Epidermal melanocyte (primary cell): ENCODE measurements at regions not wholly inside any gene's neighbourhood (a gene's known extent, or its start where the extent isn't known, plus 50 kb on each side); places are given as distances from the start of the nearest gene placed in this dataset.
"Not testable (repeated sequence)": the region's sequence is repeated elsewhere in the genome, so short reads cannot be mapped to it uniquely, and the experiment has no call there.

Source experiments
- DNase-seq: peaks from one replicate; pipeline ENCODE4 v3.0.0; 2011; ENCODE audit warnings: low spot score; ENCODE audit not compliant: insufficient read length

- no peak for DNase-seq
These were observed 328.0 kb upstream of the MDFIC2 start for GRCh38 chr3:70640481-70640880.

DNA sequence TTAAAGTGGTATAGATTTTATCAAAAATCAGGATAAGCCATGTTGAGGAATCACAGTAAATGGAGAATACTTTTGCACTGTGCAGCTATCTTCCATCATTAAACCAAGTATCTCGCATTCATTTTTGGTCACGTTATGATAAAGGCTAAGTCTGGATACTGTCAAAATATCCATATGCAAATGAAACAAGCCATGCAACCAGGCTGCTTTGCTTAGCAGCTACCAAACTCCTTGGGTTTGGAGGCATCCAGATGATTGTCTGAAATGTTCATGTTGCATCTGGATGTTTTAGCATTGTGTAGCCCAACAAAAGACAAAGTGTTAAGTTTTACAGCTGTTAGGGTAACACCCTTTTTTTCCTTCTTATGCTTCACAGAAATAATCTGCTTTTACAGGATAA is 322.9 kb upstream of the MDFIC2 start:
- no peak for DNase-seq

DNA sequence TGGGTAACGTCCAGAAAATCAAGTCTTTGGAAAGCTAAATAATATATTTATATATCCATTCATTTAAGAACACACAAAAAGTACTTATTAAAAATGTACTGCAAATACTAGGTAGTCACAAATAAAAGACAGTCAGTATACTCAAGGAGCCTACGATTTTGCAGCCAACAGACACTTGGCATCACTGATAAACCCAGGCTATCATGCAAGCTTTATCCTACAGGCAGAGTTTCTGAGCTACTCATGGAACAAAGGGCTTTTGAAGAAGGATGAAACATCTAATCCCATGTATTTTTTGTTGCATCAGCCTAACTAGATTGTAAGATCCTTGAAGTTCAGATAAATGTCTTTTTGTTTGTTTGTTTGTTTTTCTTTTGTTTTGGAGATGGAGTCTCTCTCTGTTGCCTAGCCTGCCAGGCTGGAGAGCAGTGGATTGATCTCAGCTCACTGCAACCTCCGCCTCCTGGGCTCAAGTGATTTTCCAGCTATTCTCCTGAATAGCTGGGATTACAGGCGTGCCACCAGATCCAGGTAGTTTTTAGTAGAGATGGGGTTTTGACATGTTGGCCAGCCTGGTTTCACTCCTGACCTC is 319.4 kb upstream of the MDFIC2 start:
- no peak for DNase-seq

DNA sequence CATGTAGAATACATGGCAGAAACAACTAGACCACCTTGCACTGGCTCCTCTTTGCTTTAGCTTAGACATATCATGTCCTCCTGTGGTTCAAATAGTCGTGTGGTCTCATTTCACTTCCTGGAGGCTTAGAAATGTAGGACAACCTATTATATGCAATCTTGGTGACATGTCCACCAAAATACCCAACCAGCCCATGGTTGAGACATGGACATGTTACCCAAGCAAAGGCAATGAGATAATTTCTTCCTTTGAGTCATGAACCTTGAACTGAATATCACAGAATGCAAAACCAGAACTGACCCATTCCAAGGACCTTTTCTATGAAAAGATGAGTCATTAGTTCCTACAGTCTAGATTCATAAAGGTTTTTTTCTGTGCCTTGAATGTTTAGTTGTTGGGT is 309.0 kb upstream of the MDFIC2 start:
- DNase-seq, result no peak

GRCh38 chr3:70620956-70621355 is 308.5 kb upstream of the MDFIC2 start:
- no peak for DNase-seq

DNA sequence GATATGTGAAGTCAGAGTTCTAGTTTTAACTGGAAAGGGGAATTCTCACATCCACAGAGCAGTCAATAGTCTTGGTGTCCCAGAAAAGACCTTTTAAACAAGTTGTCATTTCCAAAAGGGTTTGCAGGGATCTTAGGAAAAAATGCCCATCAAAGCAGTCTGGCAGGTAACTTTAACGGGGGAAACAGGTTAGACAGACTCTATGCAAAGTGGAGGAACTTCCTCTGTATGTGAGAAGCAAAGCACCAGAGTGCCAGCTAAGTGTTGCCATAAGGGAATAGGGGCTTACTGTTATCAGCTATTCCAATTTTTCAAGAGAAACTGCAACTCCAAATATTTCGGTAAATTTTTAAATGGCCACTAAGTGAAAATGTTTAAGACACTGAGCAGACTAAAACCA is 307.9 kb upstream of the MDFIC2 start:
- no peak for DNase-seq

- no peak for DNase-seq
These were observed 305.7 kb upstream of the MDFIC2 start for GRCh38 chr3:70618151-70618550.

DNA sequence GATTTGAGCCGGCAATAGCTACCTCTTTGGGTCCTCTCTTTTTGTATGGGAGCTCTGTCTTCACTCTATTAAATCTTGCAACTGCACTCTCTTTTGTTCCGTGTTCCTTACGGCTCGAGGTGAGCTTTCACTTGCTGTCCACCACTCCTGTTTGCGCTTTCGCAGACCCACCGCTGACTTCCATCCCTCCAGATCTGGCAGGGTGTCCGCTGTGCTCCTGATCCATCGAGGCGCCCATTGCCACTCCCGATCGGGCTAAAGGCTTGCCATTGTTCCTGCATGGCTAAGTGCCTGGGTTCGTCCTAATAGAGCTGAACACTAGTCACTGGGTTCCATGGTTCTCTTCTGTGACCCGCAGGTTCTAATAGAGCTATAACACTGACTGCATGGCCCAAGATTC is 304.9 kb upstream of the MDFIC2 start:
- DNase-seq, result not testable (repeated sequence)

GRCh38 chr3:70615286-70615685 is 302.8 kb upstream of the MDFIC2 start:
- DNase-seq, result no peak

DNA sequence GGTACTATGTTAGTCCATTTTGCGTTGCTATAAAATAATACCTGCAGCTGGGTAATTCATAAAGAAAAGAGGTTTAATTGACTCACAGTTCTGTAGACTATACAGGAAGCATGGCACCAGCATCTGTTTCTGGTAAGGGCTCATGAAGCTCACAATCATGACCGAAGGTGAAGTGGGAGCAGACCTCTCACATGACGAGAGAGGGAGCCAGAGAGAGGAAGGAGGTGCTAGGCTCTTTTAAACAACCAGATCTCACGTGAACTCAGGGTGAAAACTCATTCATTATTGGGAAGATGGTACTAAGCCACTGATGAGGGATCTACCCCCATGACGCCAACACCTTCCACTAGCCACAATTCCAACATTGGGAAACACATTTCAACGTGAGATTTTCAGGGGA is 301.7 kb upstream of the MDFIC2 start:
- no peak for DNase-seq

DNA sequence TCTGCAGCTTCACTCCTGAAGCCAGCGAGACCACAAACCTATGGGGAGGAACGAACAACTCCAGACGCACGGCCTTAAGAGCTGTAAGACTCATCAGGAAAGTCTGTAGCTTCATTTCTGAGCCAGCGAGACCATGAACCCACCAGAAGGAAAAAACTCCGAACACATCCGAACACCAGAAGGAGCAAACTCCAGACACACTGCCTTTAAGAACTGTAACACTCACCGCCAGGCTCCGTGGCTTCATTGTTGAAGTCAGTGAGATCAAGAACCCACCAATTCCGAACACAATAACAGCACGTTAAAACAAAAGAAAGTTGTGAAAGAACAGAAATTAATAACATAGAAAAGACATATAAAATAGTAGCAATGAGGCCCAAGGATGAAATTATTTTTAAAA is 300.5 kb upstream of the MDFIC2 start:
- DNase-seq, result no peak

GRCh38 chr3:70611667-70612277 is 299.3 kb upstream of the MDFIC2 start:
- DNase-seq, result not testable (repeated sequence)

DNA sequence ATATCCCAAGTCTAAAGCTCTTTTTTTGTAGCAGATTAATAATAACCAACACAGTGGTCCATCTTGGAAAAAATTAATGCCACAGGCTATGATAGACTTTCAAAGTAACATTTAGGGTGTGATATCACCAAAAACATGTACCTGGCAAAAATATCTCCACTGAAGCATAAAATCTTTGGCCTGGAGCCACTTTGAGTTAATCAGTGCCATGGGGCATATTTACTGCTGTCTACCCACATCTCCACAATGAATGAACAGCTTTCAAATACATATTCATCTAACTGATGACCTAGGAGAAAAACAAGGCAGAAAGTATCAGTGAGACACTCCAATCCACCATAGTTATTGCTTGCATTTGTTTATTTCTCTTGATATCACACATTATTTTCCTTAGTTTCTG is 296.0 kb upstream of the MDFIC2 start:
- DNase-seq, result no peak

- no peak for DNase-seq
These were observed 295.0 kb upstream of the MDFIC2 start for GRCh38 chr3:70607469-70607868.

- DNase-seq, result no peak
These were observed 293.6 kb upstream of the MDFIC2 start for GRCh38 chr3:70606018-70606417.

DNA sequence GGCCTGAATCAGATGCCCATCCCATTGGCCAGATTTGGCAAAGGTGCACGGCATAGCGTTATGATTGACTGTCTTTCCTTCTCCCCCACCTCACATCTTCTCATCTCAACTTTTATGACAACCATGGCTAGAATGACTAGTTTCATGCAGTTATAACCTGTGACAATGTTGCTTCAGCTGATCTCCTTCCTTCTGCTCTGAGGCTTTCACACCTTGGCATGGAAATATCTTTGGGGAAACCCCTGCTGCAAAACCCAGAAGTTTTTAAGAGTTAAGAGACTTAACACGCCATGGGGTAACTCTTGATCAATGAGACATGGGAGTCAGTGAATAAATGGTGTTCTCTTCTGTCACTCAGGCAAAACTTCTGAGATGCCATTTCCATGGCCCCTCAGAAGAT is 290.7 kb upstream of the MDFIC2 start:
- DNase-seq, result no peak

DNA sequence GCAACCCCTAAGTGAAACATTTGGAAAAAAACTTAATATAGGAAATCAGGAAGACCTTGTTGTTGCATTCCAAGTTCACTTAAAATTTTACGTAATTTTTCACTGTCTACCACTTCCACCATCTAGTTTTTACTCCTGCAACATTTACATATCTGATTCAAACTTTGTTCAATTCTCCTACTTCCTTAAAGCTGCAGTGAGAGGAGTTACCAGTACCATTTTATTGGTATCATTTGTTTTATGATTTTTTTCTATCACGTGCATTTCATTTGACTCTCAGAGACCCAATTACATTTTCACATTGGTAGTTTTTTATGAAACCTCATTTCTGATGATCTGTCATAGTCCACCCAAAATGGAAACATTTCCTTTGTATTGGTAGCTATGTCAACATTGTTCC is 284.9 kb upstream of the MDFIC2 start:
- DNase-seq, result no peak

DNA sequence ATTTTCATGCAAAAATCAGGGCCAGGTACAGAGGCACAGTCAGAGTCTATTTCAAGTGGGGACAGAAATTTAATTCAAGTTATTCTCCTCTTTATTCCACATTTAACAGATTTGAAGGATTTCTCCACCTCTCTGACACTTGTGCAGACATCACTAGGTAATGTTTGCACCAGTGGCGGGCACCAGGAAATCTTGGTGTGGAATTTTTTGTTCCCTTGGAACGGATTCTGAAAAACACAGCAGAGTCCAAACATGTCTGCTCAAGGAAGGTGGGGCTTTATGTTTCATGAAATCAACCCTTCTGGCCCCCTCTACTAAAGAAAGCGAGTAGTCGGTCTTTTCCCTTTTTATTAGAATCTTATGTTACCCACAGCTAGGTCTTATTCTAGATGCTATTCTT is 271.2 kb upstream of the MDFIC2 start:
- no peak for DNase-seq

- DNase-seq, result no peak
These were observed 270.4 kb upstream of the MDFIC2 start for GRCh38 chr3:70582803-70583202.

- no peak for DNase-seq
These were observed 267.6 kb upstream of the MDFIC2 start for GRCh38 chr3:70580021-70580420.

- DNase-seq, result no peak
These were observed 259.3 kb upstream of the MDFIC2 start for GRCh38 chr3:70571696-70572095.

DNA sequence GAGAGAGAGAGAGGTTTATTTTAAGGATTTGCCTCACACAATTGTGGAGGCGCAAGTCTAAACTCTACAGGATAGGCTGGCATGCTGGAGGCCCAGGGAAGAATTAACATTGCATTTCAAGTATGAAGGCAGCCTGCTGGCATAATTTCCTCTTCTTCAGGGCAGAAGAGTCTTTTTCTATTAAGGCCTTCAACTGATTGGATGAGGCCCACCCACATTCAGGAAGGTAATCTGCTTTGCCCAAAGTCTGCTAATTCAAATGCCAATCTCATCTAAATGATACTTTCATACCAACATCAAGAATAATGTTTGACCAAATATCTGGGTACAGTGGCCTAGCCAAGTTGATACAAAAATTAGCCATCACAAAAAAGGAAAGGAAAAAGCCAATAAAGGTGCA is 258.1 kb upstream of the MDFIC2 start:
- DNase-seq, result no peak

GRCh38 chr3:70568626-70569025 is 256.2 kb upstream of the MDFIC2 start:
- DNase-seq, result no peak

- no peak for DNase-seq
These were observed 253.4 kb upstream of the MDFIC2 start for GRCh38 chr3:70565861-70566260.
